ENCODE measurements at regions not wholly inside any gene's neighbourhood (a gene's known extent, or its start where the extent isn't known, plus 50 kb on each side); places are given as distances from the start of the nearest gene placed in this dataset.

- DNase-seq: no peak
Measured at GRCh38 chr1:34476371-34476770, 278.5 kb upstream of the GJB5 start.

- no peak for DNase-seq
Measured at GRCh38 chr1:34477632-34478141, 277.2 kb upstream of the GJB5 start.

- DNase-seq: no peak
Measured at GRCh38 chr1:34478515-34479076, 276.3 kb upstream of the GJB5 start.

- DNase-seq: peak in 3 of 58 donors; percentile 3 to 21 (median 5)
Measured at GRCh38 chr1:34479731-34480130, 275.1 kb upstream of the GJB5 start.

- no peak for DNase-seq
Measured at GRCh38 chr1:34488080-34488708, 266.7 kb upstream of the GJB5 start.

GRCh38 chr1:34500451-34500850 is 254.4 kb upstream of the GJB5 start:
- DNase-seq: no peak

- DNase-seq: no peak
Measured at GRCh38 chr1:34511802-34512201, 243.0 kb upstream of the GJB5 start.

GRCh38 chr1:34518146-34518699 is 236.6 kb upstream of the GJB5 start:
- DNase-seq: peak in 2 of 58 donors; percentile 5 to 12

- DNase-seq: peak in 11 of 58 donors; percentile 2 to 49 (median 18)
Measured at GRCh38 chr1:34520111-34520510, 234.7 kb upstream of the GJB5 start.

- no peak for DNase-seq
Measured at GRCh38 chr1:34524783-34525182, 230.1 kb upstream of the GJB5 start.

GRCh38 chr1:34529935-34530859 is 224.7 kb upstream of the GJB5 start:
- DNase-seq: peak in 2 of 58 donors; percentile 15 to 20

- no peak for DNase-seq
Measured at GRCh38 chr1:34532113-34532512, 222.7 kb upstream of the GJB5 start.

GRCh38 chr1:34538481-34538880 is 216.4 kb upstream of the GJB5 start:
- DNase-seq: no peak

GRCh38 chr1:34547046-34547674 is 207.7 kb upstream of the GJB5 start:
- DNase-seq: no peak

GRCh38 chr1:34549199-34549598 is 205.6 kb upstream of the GJB5 start:
- DNase-seq: no peak

GRCh38 chr1:34578306-34578705 is 176.5 kb upstream of the GJB5 start:
- DNase-seq: no peak

GRCh38 chr1:34582356-34582755 is 172.5 kb upstream of the GJB5 start:
- DNase-seq: no peak

- no peak for DNase-seq
Measured at GRCh38 chr1:34587761-34588160, 167.1 kb upstream of the GJB5 start.

GRCh38 chr1:34590211-34590623 is 164.6 kb upstream of the GJB5 start:
- peak in 1 of 58 donors; percentile 24 for DNase-seq

- DNase-seq: peak in 1 of 58 donors; percentile 3
Measured at GRCh38 chr1:34591751-34592629, 162.9 kb upstream of the GJB5 start.

Data from anterior cingulate cortex (tissue), 58 donors.